H7 (cell line): ENCODE measurements at regions not wholly inside any gene's neighbourhood (a gene's known extent, or its start where the extent isn't known, plus 50 kb on each side); places are given as distances from the start of the nearest gene placed in this dataset.

Experiments
- DNase-seq: peaks from one replicate; pipeline ENCODE4 v3.0.0; 2012
- H3K27me3 ChIP-seq: 2 replicates; pipeline ENCODE4 v1.6.0; 2011; ENCODE audit warnings: mild to moderate bottlenecking, low read length; ENCODE audit not compliant: control insufficient read depth, insufficient read depth
- H3K36me3 ChIP-seq: replicated peaks from 2 replicates; pipeline ENCODE4 v1.5.1; 2011; ENCODE audit warnings: low read length; ENCODE audit not compliant: control insufficient read depth, insufficient read depth
- H3K4me3 ChIP-seq: 2 replicates; pipeline ENCODE4 v1.5.1; 2011; ENCODE audit warnings: low read depth, mild to moderate bottlenecking, control low read depth, low read length, moderate library complexity; ENCODE audit not compliant: insufficient read depth

DNA sequence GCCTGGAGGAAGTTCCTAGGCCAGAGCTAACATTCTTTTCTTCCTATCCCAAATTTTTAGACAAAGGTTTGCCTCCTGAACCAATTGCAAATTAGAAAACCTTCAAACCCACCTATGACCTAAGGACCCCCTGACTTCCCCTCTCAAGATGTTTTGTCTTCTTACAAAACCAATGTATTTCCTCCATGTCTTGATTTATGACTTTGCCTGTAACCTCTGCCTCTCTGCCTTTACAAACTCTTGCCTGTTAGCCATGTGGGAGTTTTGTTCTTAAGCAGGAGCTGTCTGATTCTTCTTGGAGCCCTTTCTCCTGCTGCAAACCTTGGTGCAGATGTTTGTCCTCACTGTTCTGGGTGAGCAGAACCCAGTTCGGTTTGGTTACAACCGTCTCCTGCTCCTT lies 222.3 kb upstream of the BOD1L1 start:
- Histone ChIP-seq H3K36me3 (no peaks in the 10 kb centered on the region), H3K27me3 (no peaks in the 10 kb centered on the region), H3K4me3 (no peak overlapping the region)
- no peak for DNase-seq

DNA sequence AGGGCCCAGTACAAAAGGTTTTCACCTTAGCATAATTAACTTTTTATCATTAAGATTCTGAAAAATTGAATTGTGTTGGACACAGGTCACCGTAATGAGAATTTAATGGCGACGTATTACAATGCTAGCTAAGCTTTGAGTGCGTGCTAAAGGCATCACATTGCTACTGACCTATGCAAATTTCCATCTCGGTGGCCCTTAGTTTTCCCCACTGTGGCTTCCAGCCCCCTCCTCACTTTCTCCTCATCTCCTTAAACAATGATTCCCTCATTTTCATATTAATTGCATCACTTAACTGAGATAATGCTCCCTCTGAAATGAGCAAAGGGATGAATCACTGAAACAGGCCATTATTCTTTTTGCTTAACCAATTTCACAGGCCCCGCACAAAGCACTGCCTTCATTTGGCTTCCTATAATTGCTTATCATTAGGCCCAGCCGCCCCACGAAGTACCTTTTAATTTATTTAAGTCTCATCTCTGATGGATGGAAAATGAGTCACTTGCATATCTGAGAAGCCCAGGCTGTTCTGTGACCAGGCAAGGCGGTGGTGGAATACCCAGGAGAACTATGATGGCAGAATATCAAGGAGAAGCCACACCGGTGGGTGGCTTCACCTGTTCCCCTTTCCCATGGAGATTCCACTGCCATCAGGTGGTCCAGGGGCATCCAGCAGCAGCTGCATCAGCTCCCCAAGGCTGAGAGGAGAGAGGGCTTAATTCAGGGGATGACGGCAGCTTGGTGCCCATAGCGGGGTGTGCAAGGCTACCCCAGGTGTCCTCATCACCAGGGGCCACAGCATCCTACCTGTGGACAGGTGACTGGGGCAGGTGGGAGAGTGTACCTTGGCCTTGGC lies 223.8 kb upstream of the BOD1L1 start:
- Histone ChIP-seq H3K36me3 (no peaks in the 10 kb centered on the region), H3K27me3 (no peaks in the 10 kb centered on the region), H3K4me3 (no peak overlapping the region)
- DNase-seq: no peak

DNA sequence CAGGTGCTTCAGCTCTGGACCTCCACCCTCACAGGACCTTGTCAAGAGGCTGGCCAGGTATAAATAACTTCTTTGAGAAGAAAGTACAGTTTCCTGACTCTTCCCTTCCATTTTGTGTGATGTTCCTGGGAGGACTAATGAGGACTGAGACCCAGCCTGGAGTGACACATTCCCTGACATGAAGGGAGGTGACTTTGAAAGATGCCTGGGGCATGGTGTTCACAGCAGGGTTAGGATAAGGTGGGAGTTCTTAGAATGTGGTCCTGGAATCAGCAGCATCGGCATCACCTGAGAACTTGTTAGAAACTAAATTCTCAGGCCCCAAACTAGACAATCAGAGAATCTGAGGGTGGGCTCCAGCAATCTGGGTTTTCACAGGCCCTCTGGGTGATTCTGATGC lies 224.9 kb upstream of the BOD1L1 start:
- H3K36me3 ChIP-seq: no peaks in the 10 kb centered on the region
- no peak overlapping the region for H3K4me3 ChIP-seq
- H3K27me3 ChIP-seq: no peaks in the 10 kb centered on the region
- no peak for DNase-seq

DNA sequence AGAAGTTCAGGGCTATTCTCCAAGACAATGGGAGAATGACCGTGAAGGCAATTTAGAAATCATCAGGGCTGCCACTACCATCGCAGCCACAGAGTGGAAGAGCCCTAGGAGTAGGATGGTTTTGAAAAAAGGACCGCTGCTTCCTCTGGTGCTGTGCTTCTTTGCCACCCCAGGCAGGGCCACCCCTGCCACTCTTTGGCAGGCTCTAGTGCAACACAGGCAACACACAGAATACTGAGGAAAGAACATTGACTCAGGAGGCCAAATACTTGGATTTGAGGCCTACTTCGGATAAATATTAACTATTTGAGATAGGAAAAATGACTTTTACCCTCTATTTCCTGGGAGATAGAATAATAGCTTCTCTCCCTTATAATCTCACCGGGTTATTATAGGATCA lies 228.9 kb upstream of the BOD1L1 start:
- no peaks in the 10 kb centered on the region for H3K36me3 ChIP-seq
- no peak overlapping the region for H3K4me3 ChIP-seq
- H3K27me3 ChIP-seq: no peaks in the 10 kb centered on the region
- DNase-seq: no peak

DNA sequence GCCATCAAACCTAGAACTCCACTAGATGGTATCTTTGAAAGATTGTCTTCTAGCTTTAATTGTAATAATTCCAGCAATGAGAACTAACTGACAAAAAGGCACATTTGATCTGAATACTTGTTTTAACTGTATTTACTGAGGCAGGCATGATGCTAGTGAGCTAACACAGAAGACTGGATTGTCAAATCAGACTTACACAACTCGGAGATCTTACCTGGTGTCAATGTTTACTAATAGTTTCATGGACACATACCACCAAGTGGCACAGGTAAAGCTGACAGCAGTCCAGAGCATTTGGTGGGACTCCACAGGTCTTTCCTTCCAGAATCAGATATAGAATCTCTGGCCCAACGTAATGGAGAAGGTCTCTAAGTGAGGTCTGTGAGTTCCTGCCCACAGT lies 229.9 kb upstream of the BOD1L1 start:
- Histone ChIP-seq H3K27me3 (no peaks in the 10 kb centered on the region), H3K4me3 (no peak overlapping the region), H3K36me3 (no peaks in the 10 kb centered on the region)
- no peak for DNase-seq

DNA sequence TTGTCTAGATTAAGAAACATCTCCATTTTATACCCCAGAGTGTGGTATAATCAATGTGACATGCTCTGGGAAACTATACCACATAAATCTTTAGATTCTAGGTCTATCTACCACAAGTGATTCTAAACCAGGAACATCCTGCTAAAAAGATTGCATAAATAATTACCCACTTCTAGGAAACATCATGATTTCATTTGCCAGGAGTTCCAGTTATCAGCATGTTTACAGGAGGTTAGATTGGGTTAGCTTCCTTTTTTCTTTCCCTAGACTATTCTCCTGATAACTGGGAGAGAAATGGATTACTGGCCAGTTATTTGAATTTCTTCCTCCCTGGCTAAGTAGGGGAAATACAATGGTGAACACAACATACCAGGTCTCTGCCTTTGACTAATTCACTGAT lies 230.3 kb upstream of the BOD1L1 start:
- H3K4me3 ChIP-seq: no peak overlapping the region
- DNase-seq: no peak
- no peaks in the 10 kb centered on the region for H3K36me3 ChIP-seq
- H3K27me3 ChIP-seq: no peaks in the 10 kb centered on the region

DNA sequence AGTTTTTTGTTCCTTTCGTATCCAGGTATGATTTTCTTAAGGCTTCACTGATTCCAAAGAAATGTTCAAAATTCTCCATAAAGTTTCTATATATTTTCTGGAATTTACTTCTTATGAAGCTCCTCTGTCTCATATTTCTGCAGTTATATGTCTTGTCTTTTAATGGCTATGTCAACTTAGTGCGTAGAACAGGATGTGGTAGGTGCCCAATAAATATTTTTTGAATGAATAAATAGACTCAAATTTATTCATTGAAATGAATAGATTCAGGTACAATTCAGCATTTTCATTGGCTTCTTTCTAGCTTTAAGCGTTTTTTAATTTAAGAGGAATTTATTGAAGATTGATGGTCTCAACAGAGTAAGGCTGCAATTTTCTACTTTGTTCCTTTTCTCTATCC lies 231.9 kb upstream of the BOD1L1 start:
- H3K4me3 ChIP-seq: no peak overlapping the region
- H3K36me3 ChIP-seq: no peaks in the 10 kb centered on the region
- no peak for DNase-seq
- H3K27me3 ChIP-seq: no peaks in the 10 kb centered on the region

DNA sequence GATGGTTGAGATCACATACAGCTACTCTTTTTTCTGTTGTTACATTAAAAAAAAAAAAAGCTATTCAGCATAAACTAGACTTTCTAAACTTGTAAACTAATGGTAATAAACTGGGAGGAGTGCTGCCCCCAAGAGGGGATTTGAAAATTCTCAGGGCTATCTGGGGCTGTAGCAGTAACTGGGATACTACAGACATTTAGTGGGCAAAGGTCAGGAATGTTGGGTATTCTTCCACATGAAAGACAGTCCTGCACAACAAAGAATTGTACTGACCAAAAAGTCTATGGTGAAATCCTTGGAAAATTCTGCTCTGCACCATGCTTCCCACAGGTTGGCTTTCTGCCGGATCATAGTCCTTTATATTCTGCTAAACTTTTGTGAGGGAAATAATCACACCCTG lies 232.6 kb upstream of the BOD1L1 start:
- Histone ChIP-seq H3K27me3 (no peaks in the 10 kb centered on the region), H3K4me3 (no peak overlapping the region), H3K36me3 (no peaks in the 10 kb centered on the region)
- DNase-seq: peak; percentile 46

DNA sequence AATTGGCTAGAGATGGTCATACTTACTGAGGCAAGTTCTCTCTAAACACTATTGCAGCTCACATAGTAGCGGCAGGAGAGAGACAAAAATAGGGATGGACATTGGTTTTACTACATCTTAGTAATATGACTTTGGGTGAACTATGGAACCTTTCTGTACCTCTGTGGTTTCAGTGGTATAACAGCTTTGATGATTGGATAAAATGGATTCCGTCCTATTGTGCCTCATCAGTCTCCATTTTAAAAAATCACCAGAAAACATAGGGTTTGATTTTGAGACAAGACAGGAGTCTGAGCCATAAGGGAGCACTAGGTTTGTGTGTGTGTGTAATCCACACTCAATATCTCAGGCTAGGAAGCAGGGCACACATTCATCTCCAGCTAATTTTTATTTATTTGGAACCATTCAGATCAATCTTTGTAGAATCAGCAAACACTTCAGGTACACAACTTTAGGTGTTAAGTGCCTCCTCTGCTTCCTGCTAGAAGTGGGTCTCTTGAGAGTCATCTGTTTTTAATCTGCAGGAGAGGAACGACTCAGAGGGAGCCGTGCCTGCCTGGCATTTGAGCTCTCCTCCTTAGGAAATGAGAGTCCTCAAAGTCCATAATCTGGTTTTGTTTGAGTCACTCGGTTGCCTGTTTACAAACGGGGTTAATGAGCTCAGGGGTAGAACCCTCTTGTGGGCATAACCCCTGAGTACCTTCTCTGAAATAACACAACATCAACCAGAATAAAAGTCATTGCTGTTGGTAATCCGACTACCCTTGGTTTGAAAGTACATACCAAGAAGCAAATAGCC lies 238.5 kb upstream of the BOD1L1 start:
- no peaks in the 10 kb centered on the region for H3K36me3 ChIP-seq
- H3K4me3 ChIP-seq: no peak overlapping the region
- no peaks in the 10 kb centered on the region for H3K27me3 ChIP-seq
- no peak for DNase-seq

DNA sequence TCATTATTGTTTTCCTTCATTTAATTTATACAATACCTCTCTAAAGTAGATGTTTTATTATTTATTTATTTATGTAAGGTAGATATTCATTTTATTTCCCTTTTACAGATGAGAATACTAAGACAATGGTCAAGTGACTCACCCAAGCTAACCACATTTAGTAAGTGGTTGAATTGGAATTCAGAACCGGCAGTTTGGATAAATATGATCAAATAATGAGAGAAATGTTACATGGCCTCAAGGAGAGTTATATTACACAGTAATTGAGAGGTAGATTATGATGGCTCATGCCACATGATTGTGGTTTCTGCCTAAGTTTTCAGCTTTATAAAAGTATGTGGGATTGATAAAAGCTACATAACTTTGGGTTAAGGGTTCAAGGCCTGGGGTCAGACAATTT lies 239.4 kb upstream of the BOD1L1 start:
- H3K36me3 ChIP-seq: no peaks in the 10 kb centered on the region
- no peak for DNase-seq

DNA sequence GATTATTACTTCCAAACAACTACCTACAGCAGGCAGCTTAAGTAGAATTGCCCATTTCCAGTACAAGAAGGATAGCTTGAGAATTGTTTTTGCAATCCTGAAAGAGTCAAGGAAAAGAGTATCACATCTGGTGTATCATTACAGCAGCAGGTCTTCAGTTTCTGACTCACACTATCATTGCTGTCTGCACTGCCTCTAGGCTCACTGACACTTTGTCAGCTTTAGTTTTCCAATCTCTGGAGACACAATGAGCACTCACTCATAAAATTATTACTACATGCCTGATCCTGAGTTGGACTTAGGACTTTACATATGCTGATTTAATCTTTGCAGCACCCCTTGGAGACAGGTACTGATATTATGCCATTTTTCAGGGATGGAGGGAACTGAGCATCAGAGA lies 244.6 kb upstream of the BOD1L1 start:
- no peak for DNase-seq
- Histone ChIP-seq H3K4me3 (no peak overlapping the region), H3K36me3 (no peaks in the 10 kb centered on the region), H3K27me3 (no peaks in the 10 kb centered on the region)

More for the DNA sequence above, 239.4 kb upstream of the BOD1L1 start:
- Histone ChIP-seq H3K27me3 (no peaks in the 10 kb centered on the region), H3K4me3 (no peak overlapping the region)

DNA sequence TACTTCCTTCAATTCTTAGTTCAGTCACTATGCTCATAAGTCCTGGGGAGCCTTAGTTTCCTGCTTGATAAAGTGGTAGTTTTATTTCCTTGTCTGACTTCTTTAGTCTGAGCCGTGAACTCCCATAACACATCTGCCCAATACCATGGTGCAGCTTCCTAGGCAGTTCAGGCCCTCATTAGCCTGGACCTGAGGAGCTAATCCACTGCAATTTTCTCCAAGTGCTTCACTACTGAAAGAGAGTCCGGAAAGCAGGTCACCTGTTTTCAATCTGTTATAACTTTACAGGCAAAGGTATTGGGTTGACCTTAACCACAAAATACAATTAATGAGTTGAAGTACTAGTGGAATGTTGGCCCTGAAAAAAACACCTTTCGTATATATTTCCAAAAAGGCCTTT lies 245.4 kb upstream of the BOD1L1 start:
- H3K27me3 ChIP-seq: no peaks in the 10 kb centered on the region
- H3K4me3 ChIP-seq: no peak overlapping the region
- H3K36me3 ChIP-seq: no peaks in the 10 kb centered on the region
- no peak for DNase-seq

DNA sequence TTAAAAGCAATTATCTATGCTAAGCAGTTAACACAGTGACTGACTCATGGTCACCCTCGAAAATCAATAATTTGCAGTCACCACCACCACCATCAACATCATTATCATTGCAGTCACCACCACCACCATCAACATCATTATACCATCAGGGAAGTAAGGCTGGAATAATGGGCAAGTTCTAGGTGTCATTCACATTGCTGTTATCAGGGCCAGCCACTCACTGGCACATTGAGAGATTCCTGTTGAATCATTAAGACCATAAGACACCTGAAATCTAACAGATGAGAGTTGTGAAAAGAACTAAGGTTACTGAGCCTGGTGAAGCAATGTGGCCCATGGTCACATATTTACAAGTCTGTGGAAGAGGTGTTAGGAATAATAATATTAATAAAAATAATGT lies 247.7 kb upstream of the BOD1L1 start:
- no peaks in the 10 kb centered on the region for H3K27me3 ChIP-seq
- no peak overlapping the region for H3K4me3 ChIP-seq
- H3K36me3 ChIP-seq: no peaks in the 10 kb centered on the region
- no peak for DNase-seq

DNA sequence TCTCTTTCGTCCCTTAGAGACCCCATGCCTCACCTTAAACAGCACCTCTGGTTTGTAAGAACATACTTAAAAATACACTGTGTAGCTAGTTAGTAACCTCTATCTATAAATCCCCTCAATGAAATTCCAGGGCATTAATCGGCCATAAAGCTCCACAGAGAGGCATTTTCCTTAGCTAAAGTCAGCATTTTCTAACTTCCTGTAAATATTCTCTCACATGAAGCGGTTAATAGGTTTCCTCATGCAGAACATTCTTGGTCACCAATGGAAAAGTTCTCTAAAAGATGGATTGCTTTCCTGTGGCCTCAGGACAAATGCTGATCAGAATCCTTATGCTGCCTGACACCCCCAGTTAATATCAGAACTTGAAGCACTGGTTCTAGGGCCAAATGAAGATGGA lies 248.6 kb upstream of the BOD1L1 start:
- no peaks in the 10 kb centered on the region for H3K36me3 ChIP-seq
- no peak for DNase-seq
- no peaks in the 10 kb centered on the region for H3K27me3 ChIP-seq
- H3K4me3 ChIP-seq: no peak overlapping the region

DNA sequence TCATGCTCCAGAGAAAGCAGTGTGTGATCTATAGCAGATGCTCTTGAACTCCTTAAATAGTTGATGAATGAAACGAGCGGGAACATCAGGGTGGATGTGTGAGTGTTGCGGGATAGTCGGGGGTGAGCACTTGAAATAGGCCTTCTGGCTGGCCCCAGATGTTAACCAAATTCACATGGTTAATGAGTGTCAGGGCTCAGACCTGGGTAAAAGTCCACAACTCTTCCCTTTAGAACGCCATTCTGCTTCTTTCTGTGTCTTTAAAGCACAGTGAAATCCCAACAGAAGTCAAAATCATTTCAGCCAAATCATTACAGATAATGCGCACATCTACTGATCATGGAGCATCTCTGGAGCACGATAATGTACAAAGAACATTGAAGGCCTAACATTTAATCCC lies 249.4 kb upstream of the BOD1L1 start:
- no peak overlapping the region for H3K4me3 ChIP-seq
- DNase-seq: no peak
- H3K36me3 ChIP-seq: no peaks in the 10 kb centered on the region
- no peaks in the 10 kb centered on the region for H3K27me3 ChIP-seq
